22Rv1 (cell line): ENCODE measurements at regions not wholly inside any gene's neighbourhood (a gene's known extent, or its start where the extent isn't known, plus 50 kb on each side); places are given as distances from the start of the nearest gene placed in this dataset.

ENCODE experiments used
- H3K27ac ChIP-seq: fragments of 450-650 bp; 2 replicates; pipeline ENCODE4 v1.5.1; 2017
- ZFX ChIP-seq: fragments of 450-650 bp; IDR thresholded peaks from 2 replicates; pipeline ENCODE4 v1.6.1; 2017; ENCODE audit warnings: antibody characterized with exemption, borderline replicate concordance
- TF ChIP-seq, protein P1 (sequence below): fragments of 450-650 bp; IDR thresholded peaks from 2 replicates; pipeline ENCODE4 v1.5.1; 2017; ENCODE audit warnings: mild to moderate bottlenecking

GRCh38 chr12:115755725-115756085 lies 521.8 kb downstream of the MED13L start:
- H3K27ac ChIP-seq: peak overlapping the region; percentile 84
- TF ChIP-seq, protein P1, sequence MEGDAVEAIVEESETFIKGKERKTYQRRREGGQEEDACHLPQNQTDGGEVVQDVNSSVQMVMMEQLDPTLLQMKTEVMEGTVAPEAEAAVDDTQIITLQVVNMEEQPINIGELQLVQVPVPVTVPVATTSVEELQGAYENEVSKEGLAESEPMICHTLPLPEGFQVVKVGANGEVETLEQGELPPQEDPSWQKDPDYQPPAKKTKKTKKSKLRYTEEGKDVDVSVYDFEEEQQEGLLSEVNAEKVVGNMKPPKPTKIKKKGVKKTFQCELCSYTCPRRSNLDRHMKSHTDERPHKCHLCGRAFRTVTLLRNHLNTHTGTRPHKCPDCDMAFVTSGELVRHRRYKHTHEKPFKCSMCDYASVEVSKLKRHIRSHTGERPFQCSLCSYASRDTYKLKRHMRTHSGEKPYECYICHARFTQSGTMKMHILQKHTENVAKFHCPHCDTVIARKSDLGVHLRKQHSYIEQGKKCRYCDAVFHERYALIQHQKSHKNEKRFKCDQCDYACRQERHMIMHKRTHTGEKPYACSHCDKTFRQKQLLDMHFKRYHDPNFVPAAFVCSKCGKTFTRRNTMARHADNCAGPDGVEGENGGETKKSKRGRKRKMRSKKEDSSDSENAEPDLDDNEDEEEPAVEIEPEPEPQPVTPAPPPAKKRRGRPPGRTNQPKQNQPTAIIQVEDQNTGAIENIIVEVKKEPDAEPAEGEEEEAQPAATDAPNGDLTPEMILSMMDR: no peak
- TF ChIP-seq ZFX: no peak

DNA sequence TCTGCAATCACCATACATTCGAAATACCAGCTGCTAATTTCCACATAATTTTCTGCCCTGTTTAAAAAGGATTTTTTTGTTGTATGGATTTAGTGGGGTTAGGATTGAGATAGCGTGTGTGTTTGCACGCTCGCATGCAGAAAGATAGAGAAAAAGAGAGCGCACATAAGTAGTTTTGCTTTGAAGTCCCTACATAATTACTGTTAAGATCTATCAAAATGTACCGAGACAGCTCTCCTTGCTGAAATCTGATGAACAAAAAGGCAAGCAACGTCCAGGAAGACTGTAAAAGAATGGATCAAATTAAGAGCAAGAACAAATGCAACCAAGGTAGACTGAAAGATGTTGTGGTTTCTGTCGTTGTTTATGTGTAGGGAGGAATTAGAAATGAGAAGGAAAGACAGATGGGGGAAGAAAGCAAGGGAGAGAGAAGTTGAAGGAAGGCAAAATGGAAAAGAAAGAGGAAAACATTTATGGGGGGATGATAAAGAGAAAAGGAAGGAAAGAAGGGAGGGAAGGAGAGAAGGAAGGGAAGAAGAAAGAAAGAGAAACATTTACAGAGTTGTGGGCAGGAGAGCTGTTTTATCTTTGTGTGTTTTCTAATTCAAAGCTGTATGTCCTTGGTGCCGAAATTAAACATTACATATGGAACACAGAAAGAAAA lies 522.3 kb downstream of the MED13L start:
- TF ChIP-seq, protein P1: no peak
- H3K27ac ChIP-seq: peak overlapping the region; percentile 84

- TF ChIP-seq ZFX: no peak
- TF ChIP-seq, protein P1: peak; percentile 91
- peak overlapping the region; percentile 84 for H3K27ac ChIP-seq
Measured at GRCh38 chr12:115752913-115753726, 524.4 kb downstream of the MED13L start.

GRCh38 chr12:115752156-115752555 lies 525.3 kb downstream of the MED13L start:
- TF ChIP-seq, protein P1: no peak
- no peak for TF ChIP-seq ZFX
- peak overlapping the region; percentile 84 for H3K27ac ChIP-seq

- H3K27ac ChIP-seq: no peak overlapping the region
- TF ChIP-seq, protein P1: no peak
Measured at GRCh38 chr12:115750340-115750739, 527.2 kb downstream of the MED13L start.

DNA sequence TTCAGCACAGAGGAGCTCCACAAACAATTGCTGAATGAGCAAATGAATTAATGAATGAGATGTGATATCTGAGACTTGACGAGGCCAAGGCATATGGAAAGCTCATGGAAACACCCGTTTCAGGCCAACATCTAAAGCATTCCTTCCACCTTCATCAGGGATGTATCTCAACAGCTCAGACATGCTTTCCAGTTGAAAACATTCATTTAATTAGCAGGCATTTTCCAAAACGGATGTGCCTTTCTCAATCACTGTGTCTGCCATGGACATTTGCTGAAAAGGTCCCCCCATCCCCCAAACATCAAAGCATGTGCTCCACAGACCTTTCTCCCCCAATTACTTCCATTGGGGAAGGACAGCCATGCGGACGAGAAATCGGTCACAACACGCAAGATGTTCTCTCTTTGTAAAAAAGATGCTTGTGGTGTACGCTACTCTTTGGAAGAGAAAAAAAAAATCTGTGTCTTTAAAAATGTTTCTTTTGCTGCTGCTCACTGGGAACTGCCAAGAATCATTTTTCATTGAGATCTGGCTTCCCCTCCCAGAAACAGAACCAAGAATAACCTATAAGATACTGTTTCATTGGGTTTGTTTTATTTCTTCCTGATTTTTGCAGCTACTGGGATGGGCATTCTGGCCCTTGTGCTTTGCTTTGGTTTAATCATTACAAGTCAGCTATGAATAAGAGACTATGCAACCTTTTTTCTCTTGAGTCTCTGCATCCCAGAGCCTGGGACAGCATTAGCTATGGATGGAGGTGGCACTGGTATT lies 528.2 kb downstream of the MED13L start:
- no peak overlapping the region for H3K27ac ChIP-seq
- TF ChIP-seq, protein P1: no peak
- TF ChIP-seq ZFX: no peak
